ENCODE measurements at regions not wholly inside any gene's neighbourhood (a gene's known extent, or its start where the extent isn't known, plus 50 kb on each side); places are given as distances from the start of the nearest gene placed in this dataset.

- peaks cover 49% of the 10 kb centered on the region for H3K27me3 Mint-ChIP-seq (ENCODE audit: insufficient read depth, unreplicated experiment)
- DNase-seq (ENCODE audit: unreplicated experiment), result no peak
- TF ChIP-seq, protein P1, sequence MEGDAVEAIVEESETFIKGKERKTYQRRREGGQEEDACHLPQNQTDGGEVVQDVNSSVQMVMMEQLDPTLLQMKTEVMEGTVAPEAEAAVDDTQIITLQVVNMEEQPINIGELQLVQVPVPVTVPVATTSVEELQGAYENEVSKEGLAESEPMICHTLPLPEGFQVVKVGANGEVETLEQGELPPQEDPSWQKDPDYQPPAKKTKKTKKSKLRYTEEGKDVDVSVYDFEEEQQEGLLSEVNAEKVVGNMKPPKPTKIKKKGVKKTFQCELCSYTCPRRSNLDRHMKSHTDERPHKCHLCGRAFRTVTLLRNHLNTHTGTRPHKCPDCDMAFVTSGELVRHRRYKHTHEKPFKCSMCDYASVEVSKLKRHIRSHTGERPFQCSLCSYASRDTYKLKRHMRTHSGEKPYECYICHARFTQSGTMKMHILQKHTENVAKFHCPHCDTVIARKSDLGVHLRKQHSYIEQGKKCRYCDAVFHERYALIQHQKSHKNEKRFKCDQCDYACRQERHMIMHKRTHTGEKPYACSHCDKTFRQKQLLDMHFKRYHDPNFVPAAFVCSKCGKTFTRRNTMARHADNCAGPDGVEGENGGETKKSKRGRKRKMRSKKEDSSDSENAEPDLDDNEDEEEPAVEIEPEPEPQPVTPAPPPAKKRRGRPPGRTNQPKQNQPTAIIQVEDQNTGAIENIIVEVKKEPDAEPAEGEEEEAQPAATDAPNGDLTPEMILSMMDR (IDR thresholded peaks at IDR 0.05; ENCODE audit: unreplicated experiment), result no peak
- H3K4me3 Mint-ChIP-seq (ENCODE audit: unreplicated experiment), result no peak overlapping the region
- no peak overlapping the region for H3K27ac Mint-ChIP-seq (ENCODE audit: low read depth, unreplicated experiment)
- no peaks in the 10 kb centered on the region for H3K9me3 Mint-ChIP-seq (ENCODE audit: unreplicated experiment)
- no peaks in the 10 kb centered on the region for H3K36me3 Mint-ChIP-seq (ENCODE audit: insufficient read depth, unreplicated experiment)
- H3K4me1 Mint-ChIP-seq (ENCODE audit: insufficient read depth, unreplicated experiment), result no peaks in the 10 kb centered on the region
- BruUV-seq (replicated peaks), result no TSS peak
- intact Hi-C loops (cut with micrococcal nuclease), result no loop called here
- CTCF ChIA-PET, result interaction anchor here (0.6 to 1.5 kb wide), 3 partner anchors 11 to 736 kb away, joined by 3 read pairs; no protein-coding TSS in a partner anchor
- POLR2A ChIA-PET, result no interaction called here
Measured at GRCh38 chr1:34617321-34618118, 137.3 kb upstream of the GJB5 start.

GRCh38 chr1:34618381-34618780 is 136.5 kb upstream of the GJB5 start:
- no peak overlapping the region for H3K27ac Mint-ChIP-seq (ENCODE audit: low read depth, unreplicated experiment)
- no peak for DNase-seq (ENCODE audit: unreplicated experiment)
- intact Hi-C loops (cut with micrococcal nuclease), result no loop called here
- BruUV-seq (replicated peaks), result no TSS peak
- CTCF ChIA-PET, result interaction anchor here (0.6 kb wide), 1 partner anchor 989 kb away, joined by 3 read pairs; no protein-coding TSS in a partner anchor
- H3K9me3 Mint-ChIP-seq (ENCODE audit: unreplicated experiment), result no peaks in the 10 kb centered on the region
- peaks cover 52% of the 10 kb centered on the region for H3K27me3 Mint-ChIP-seq (ENCODE audit: insufficient read depth, unreplicated experiment)
- H3K36me3 Mint-ChIP-seq (ENCODE audit: insufficient read depth, unreplicated experiment), result no peaks in the 10 kb centered on the region
- H3K4me1 Mint-ChIP-seq (ENCODE audit: insufficient read depth, unreplicated experiment), result no peaks in the 10 kb centered on the region
- POLR2A ChIA-PET, result no interaction called here
- no peak overlapping the region for H3K4me3 Mint-ChIP-seq (ENCODE audit: unreplicated experiment)
- TF ChIP-seq, protein P1 (IDR thresholded peaks at IDR 0.05; ENCODE audit: unreplicated experiment), result no peak

- intact Hi-C loops (cut with micrococcal nuclease), result no loop called here
- DNase-seq (ENCODE audit: unreplicated experiment), result no peak
- CTCF ChIA-PET, result interaction anchor here (0.6 kb wide), 2 partner anchors 23 to 990 kb away, joined by 3 read pairs; no protein-coding TSS in a partner anchor
- H3K4me3 Mint-ChIP-seq (ENCODE audit: unreplicated experiment), result no peak overlapping the region
- no peaks in the 10 kb centered on the region for H3K4me1 Mint-ChIP-seq (ENCODE audit: insufficient read depth, unreplicated experiment)
- no peaks in the 10 kb centered on the region for H3K36me3 Mint-ChIP-seq (ENCODE audit: insufficient read depth, unreplicated experiment)
- TF ChIP-seq, protein P1 (IDR thresholded peaks at IDR 0.05; ENCODE audit: unreplicated experiment), result no peak
- H3K27me3 Mint-ChIP-seq (ENCODE audit: insufficient read depth, unreplicated experiment), result peaks cover 50% of the 10 kb centered on the region
- no peak overlapping the region for H3K27ac Mint-ChIP-seq (ENCODE audit: low read depth, unreplicated experiment)
- H3K9me3 Mint-ChIP-seq (ENCODE audit: unreplicated experiment), result no peaks in the 10 kb centered on the region
- no TSS peak for BruUV-seq (replicated peaks)
- POLR2A ChIA-PET, result interaction anchor here (0.6 kb wide), 1 partner anchor 653 kb away, joined by 3 read pairs; no protein-coding TSS in a partner anchor
Measured at GRCh38 chr1:34619256-34619655, 135.6 kb upstream of the GJB5 start.

- Mint-ChIP-seq H3K9me3 (ENCODE audit: unreplicated experiment) (no peaks in the 10 kb centered on the region), H3K4me1 (ENCODE audit: insufficient read depth, unreplicated experiment) (peaks cover 4% of the 10 kb centered on the region), H3K4me3 (ENCODE audit: unreplicated experiment) (no peak overlapping the region), H3K27ac (ENCODE audit: low read depth, unreplicated experiment) (no peak overlapping the region), H3K27me3 (ENCODE audit: insufficient read depth, unreplicated experiment) (peaks cover 35% of the 10 kb centered on the region), H3K36me3 (ENCODE audit: insufficient read depth, unreplicated experiment) (no peaks in the 10 kb centered on the region)
- intact Hi-C loops (cut with micrococcal nuclease), result no loop called here
- no TSS peak for BruUV-seq (replicated peaks)
- TF ChIP-seq, protein P1 (IDR thresholded peaks at IDR 0.05; ENCODE audit: unreplicated experiment), result no peak
- DNase-seq (ENCODE audit: unreplicated experiment), result no peak
- ChIA-PET CTCF (no interaction called here), POLR2A (no interaction called here)
Measured at GRCh38 chr1:34621916-34622315, 132.9 kb upstream of the GJB5 start.

All from MCF 10A (cell line).